GM06990 (cell line): ENCODE measurements at regions not wholly inside any gene's neighbourhood (a gene's known extent, or its start where the extent isn't known, plus 50 kb on each side); places are given as distances from the start of the nearest gene placed in this dataset.

Source experiments
- DNase-seq: peaks from one replicate; pipeline ENCODE4 v3.0.0-alpha.2; 2011; ENCODE audit not compliant: insufficient read length; ENCODE audit errors: extremely low read depth
- H3K27me3 ChIP-seq: replicated peaks from 2 replicates; pipeline ENCODE4 v1.6.0; 2011; ENCODE audit warnings: low read length; ENCODE audit not compliant: control insufficient read depth, insufficient read depth
- H3K36me3 ChIP-seq: 2 replicates; pipeline ENCODE4 v1.5.1; 2011; ENCODE audit warnings: low read length; ENCODE audit not compliant: control insufficient read depth, insufficient read depth
- H3K4me3 ChIP-seq: replicated peaks from 2 replicates; pipeline ENCODE4 v1.5.1; 2011; ENCODE audit warnings: low read depth, mild to moderate bottlenecking, control low read depth, low read length
- CTCF ChIP-seq: IDR thresholded peaks from 2 replicates; pipeline ENCODE4 v1.5.1; 2011; ENCODE audit warnings: low read length, control low read depth, mild to moderate bottlenecking, inconsistent platforms; ENCODE audit not compliant: insufficient read depth, poor library complexity, severe bottlenecking

GRCh38 chr20:7264137-7264536, 496.7 kb downstream of the BMP2 start:
- H3K36me3 ChIP-seq, result no peaks in the 10 kb centered on the region
- H3K27me3 ChIP-seq, result no peaks in the 10 kb centered on the region
- no peak overlapping the region for H3K4me3 ChIP-seq
- DNase-seq, result no peak
- no peak for TF ChIP-seq CTCF

GRCh38 chr20:7269452-7269851, 502.0 kb downstream of the BMP2 start:
- no peak for TF ChIP-seq CTCF
- DNase-seq, result no peak
- H3K27me3 ChIP-seq, result no peaks in the 10 kb centered on the region
- H3K36me3 ChIP-seq, result no peaks in the 10 kb centered on the region
- no peak overlapping the region for H3K4me3 ChIP-seq

GRCh38 chr20:7272512-7272911, 505.0 kb downstream of the BMP2 start:
- Histone ChIP-seq H3K4me3 (no peak overlapping the region), H3K36me3 (no peaks in the 10 kb centered on the region), H3K27me3 (no peaks in the 10 kb centered on the region)
- no peak for TF ChIP-seq CTCF
- DNase-seq, result no peak

- no peak for DNase-seq
- no peak for TF ChIP-seq CTCF
- no peaks in the 10 kb centered on the region for H3K27me3 ChIP-seq
- H3K4me3 ChIP-seq, result no peak overlapping the region
- H3K36me3 ChIP-seq, result no peaks in the 10 kb centered on the region
These were observed 507.4 kb downstream of the BMP2 start for GRCh38 chr20:7274870-7275269.

GRCh38 chr20:7275645-7276237, 508.3 kb downstream of the BMP2 start:
- H3K27me3 ChIP-seq, result no peaks in the 10 kb centered on the region
- TF ChIP-seq CTCF, result no peak
- no peak overlapping the region for H3K4me3 ChIP-seq
- DNase-seq, result no peak
- H3K36me3 ChIP-seq, result no peaks in the 10 kb centered on the region
